GM19035 (cell line): ENCODE measurements at regions not wholly inside any gene's neighbourhood (a gene's known extent, or its start where the extent isn't known, plus 50 kb on each side); places are given as distances from the start of the nearest gene placed in this dataset.

Source experiments
- ATAC-seq: cut with Tn5 transposase; IDR thresholded peaks from one replicate; pipeline ENCODE4 v1.9.1; 2021; ENCODE audit not compliant: unreplicated experiment

DNA sequence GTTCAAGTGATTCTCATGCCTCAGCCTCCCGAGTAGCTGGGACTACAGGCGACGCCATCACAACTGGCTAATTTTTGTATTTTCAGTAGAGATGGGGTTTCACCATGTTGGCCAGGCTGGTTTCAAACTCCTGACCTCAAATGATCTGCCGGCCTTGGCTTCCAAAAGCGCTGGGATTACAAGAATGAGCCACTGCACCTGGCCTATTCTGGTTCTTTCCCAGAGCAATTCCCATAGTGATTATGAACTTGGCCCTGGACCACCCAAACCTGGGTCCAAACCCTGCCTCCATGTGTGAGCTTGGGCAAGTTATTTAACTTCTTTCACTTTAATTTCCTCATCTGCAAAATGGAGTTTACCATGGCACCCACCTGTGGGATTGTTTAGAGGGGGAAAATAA lies 61.5 kb upstream of the HEPHL1 start:
- no peak for ATAC-seq

DNA sequence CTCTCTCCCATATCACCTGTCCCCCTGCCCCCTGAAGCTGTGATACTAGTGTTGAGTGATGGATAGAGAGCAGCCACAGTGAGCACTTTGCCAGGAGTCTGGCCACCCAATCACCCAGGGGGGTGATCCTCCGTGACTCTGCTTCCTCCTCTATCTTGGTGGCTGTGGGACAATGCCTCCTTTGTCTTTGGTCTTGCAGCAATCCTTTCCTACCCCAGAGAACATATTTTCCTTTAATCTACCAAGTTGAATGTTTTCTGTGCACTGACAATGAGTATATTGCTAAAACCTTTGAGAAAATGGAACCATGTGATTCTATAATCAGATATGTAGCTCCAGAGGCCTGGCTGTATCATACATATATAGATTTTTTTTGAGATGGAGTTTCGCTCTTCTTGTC lies 58.1 kb upstream of the HEPHL1 start:
- no peak for ATAC-seq

DNA sequence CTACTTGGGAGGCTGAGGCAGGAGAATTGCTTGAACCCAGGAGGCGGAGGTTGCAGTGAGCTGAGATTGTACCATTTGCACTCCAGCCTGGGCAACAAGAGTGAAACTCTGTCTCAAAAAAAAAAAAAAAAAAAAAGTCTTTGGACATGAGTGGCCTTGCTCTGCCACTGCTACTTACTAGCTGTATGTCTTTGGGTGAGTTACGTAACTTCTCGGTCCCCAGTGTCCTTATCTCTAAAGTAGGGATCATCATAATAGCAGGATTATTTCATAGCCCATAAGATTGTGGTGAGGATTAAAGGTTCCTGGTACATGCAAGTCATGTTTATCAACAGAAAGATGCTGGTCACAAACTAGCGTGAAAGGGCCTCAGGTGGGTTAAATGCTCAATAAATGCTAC lies 53.9 kb upstream of the HEPHL1 start:
- no peak for ATAC-seq

DNA sequence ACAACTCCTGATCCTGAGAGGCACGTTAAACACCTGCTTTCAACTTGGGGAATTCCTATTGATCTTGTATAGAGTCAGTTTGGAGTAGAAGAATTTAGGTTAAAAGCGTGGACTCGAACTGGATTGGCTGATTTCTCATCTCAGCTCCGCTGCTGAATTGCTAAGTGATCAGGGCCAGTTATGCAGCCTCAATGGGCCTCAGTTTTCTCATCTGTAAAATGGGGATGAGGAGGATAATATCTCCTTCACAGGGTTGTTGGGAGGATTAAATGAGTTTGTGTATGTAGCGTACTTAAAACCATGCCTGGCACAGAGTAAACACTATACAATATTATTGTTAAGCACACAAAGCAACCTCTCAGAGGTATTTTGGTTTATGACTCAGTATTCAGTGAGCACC lies 53.2 kb upstream of the HEPHL1 start:
- ATAC-seq: no peak

DNA sequence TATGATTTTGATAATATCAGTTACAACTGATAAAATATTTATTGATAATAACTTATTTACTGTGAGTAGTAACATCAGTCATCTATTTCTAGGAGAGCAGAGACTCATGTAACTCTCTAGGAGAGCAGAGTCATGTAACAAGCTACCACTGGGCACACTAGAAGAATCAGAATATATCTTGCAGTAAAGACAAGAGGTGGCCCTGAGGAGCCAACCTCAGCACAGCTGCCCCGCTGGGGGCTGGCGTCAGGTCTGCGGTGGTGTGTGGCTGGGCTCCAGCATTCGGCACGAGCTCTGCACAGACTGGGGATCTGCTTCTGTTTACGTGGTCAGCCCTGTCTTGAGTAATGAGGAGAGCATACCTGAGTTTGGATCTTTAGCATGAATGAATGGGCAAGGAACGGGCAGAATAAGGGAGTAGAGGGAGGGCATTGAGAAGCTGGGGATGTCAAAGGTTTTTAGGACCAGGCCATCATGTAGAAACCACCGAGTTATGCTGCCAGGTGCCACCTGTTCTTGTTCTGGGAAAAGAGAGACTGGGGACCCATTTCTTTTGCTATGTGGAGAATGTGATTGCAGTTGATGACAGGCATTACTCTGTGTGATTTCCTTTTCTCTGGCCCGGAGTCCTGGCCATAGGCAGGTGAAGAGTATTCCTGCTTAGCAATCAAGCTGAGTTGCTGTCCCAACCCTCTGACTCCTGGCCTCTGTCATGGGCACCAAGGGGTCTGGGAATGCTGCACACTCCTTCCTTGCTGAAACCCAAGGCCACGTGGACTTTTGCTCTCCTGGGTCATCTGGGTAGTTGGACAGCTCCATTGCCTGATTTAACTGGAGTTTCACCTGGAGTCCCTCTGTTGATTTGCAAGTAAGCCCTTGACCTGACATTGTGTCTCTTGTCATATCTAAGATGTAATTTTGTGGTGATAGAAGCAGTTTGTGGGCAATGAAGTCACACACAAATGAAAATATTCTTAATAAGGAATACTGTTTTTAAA lies 50.9 kb upstream of the HEPHL1 start:
- no peak for ATAC-seq
